ENCODE measurements at regions not wholly inside any gene's neighbourhood (a gene's known extent, or its start where the extent isn't known, plus 50 kb on each side); places are given as distances from the start of the nearest gene placed in this dataset.
"Not testable (repeated sequence)": the region's sequence is repeated elsewhere in the genome, so short reads cannot be mapped to it uniquely, and the experiment has no call there.

- no peak for DNase-seq
Measured at GRCh38 chr9:38342532-38342931, 50.0 kb upstream of the ALDH1B1 start.

GRCh38 chr9:38342096-38342495 is 50.4 kb upstream of the ALDH1B1 start:
- DNase-seq: no peak

GRCh38 chr9:38339496-38339895 is 53.0 kb upstream of the ALDH1B1 start:
- no peak for DNase-seq

- DNase-seq: no peak
Measured at GRCh38 chr9:38339087-38339486, 53.4 kb upstream of the ALDH1B1 start.

GRCh38 chr9:38338342-38339018 is 54.0 kb upstream of the ALDH1B1 start:
- DNase-seq: no peak

- no peak for DNase-seq
Measured at GRCh38 chr9:38337706-38338264, 54.7 kb upstream of the ALDH1B1 start.

GRCh38 chr9:38337181-38337580 is 55.3 kb upstream of the ALDH1B1 start:
- DNase-seq: no peak

GRCh38 chr9:38336341-38336740 is 56.2 kb upstream of the ALDH1B1 start:
- no peak for DNase-seq

- no peak for DNase-seq
Measured at GRCh38 chr9:38335686-38336085, 56.8 kb upstream of the ALDH1B1 start.

GRCh38 chr9:38334234-38334633 is 58.3 kb upstream of the ALDH1B1 start:
- DNase-seq: no peak

- no peak for DNase-seq
Measured at GRCh38 chr9:38333047-38333446, 59.5 kb upstream of the ALDH1B1 start.

GRCh38 chr9:38332625-38333024 is 59.9 kb upstream of the ALDH1B1 start:
- no peak for DNase-seq

GRCh38 chr9:38331141-38331540 is 61.4 kb upstream of the ALDH1B1 start:
- DNase-seq: no peak

GRCh38 chr9:38329968-38330367 is 62.5 kb upstream of the ALDH1B1 start:
- DNase-seq: no peak

- DNase-seq: no peak
Measured at GRCh38 chr9:38328765-38329164, 63.7 kb upstream of the ALDH1B1 start.

- no peak for DNase-seq
Measured at GRCh38 chr9:38326122-38326521, 66.4 kb upstream of the ALDH1B1 start.

GRCh38 chr9:38324213-38324612 is 68.3 kb upstream of the ALDH1B1 start:
- not testable (repeated sequence) for DNase-seq

- DNase-seq: no peak
Measured at GRCh38 chr9:38322937-38323336, 69.6 kb upstream of the ALDH1B1 start.

GRCh38 chr9:38319496-38320173 is 72.9 kb upstream of the ALDH1B1 start:
- DNase-seq: no peak

GRCh38 chr9:38318759-38319495 is 73.6 kb upstream of the ALDH1B1 start:
- no peak for DNase-seq

GRCh38 chr9:38316166-38316780 is 76.2 kb upstream of the ALDH1B1 start:
- DNase-seq: no peak

GRCh38 chr9:38315085-38315595 is 77.4 kb upstream of the ALDH1B1 start:
- DNase-seq: no peak

- no peak for DNase-seq
Measured at GRCh38 chr9:38313421-38313820, 79.1 kb upstream of the ALDH1B1 start.

Data from activated CD4-positive, alpha-beta T cell treated with anti-CD3 and anti-CD28 coated beads for 1 hour (primary cell).